ENCODE measurements at regions not wholly inside any gene's neighbourhood (a gene's known extent, or its start where the extent isn't known, plus 50 kb on each side); places are given as distances from the start of the nearest gene placed in this dataset.

DNA sequence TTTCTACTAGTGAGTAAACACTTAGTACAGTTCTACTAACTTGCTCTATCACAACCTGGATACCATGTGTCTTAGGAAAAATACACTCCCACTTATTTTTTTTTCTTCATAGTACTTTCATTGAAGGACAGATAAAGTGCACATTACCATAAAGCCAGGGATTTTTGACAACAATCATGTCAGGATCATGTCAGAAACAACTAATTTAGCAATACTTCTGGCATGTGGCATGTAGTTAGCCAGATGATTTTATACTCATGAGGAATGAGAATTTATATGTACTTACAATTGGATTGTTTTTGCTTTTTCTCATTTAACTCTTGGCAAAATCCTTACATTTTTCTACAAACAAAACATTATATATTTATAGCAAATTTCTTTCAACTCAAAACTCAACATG is 630.7 kb upstream of the GRM3 start:
- Mint-ChIP-seq H3K27ac (no peak overlapping the region), H3K27me3 (ENCODE audit: insufficient read depth) (no peaks in the 10 kb centered on the region), H3K9me3 (no peaks in the 10 kb centered on the region), H3K4me1 (no peaks in the 10 kb centered on the region), H3K4me3 (no peak overlapping the region), H3K36me3 (ENCODE audit: low read depth) (no peaks in the 10 kb centered on the region)
- Histone ChIP-seq H3K9ac (ENCODE audit: extremely low read depth, low read length, poor library complexity, severe bottlenecking) (no peak overlapping the region), H3K27ac (ENCODE audit: low read depth, low read length) (no peak overlapping the region), H3K4me1 (ENCODE audit: control insufficient read depth, insufficient read depth, low read length) (no peaks in the 10 kb centered on the region), H3K4me3 (ENCODE audit: low read length) (no peak overlapping the region), H3K27me3 (ENCODE audit: control insufficient read depth, insufficient read depth, low read length, poor library complexity, severe bottlenecking) (no peaks in the 10 kb centered on the region), H3K9me3 (ENCODE audit: control insufficient read depth, low read length) (no peaks in the 10 kb centered on the region), H3K36me3 (ENCODE audit: control insufficient read depth, insufficient read depth, low read length) (no peaks in the 10 kb centered on the region)
- DNase-seq, result no peak
- TF ChIP-seq, protein P1, sequence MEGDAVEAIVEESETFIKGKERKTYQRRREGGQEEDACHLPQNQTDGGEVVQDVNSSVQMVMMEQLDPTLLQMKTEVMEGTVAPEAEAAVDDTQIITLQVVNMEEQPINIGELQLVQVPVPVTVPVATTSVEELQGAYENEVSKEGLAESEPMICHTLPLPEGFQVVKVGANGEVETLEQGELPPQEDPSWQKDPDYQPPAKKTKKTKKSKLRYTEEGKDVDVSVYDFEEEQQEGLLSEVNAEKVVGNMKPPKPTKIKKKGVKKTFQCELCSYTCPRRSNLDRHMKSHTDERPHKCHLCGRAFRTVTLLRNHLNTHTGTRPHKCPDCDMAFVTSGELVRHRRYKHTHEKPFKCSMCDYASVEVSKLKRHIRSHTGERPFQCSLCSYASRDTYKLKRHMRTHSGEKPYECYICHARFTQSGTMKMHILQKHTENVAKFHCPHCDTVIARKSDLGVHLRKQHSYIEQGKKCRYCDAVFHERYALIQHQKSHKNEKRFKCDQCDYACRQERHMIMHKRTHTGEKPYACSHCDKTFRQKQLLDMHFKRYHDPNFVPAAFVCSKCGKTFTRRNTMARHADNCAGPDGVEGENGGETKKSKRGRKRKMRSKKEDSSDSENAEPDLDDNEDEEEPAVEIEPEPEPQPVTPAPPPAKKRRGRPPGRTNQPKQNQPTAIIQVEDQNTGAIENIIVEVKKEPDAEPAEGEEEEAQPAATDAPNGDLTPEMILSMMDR (conservative IDR thresholded peaks at IDR 0.05), result no peak

DNA sequence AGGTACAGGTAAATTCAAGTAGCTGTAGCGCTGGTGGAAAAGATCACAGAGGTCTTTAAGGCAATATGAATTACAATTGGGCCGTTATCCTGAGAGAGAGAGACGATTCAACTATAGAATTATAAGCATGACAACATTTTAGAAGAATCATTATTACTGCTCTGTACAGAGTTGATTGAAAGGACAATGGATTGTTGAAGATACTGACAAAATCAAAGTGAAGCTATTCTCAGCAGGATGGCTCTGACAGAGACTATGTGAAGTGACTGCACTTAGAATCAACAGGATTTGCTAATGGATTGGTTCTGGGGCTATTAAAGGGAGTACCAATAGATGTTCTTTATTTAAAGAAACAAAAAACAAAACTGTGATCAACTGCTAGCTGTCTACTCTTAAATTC is 634.8 kb upstream of the GRM3 start:
- H3K27me3 ChIP-seq (ENCODE audit: control insufficient read depth, insufficient read depth, low read length, poor library complexity, severe bottlenecking), result no peaks in the 10 kb centered on the region
- no peaks in the 10 kb centered on the region for H3K4me1 ChIP-seq (ENCODE audit: control insufficient read depth, insufficient read depth, low read length)
- no peak overlapping the region for H3K9ac ChIP-seq (ENCODE audit: extremely low read depth, low read length, poor library complexity, severe bottlenecking)
- DNase-seq, result no peak
- H3K36me3 ChIP-seq (ENCODE audit: control insufficient read depth, insufficient read depth, low read length), result no peaks in the 10 kb centered on the region
- Mint-ChIP-seq H3K27ac (no peak overlapping the region), H3K36me3 (ENCODE audit: low read depth) (no peaks in the 10 kb centered on the region), H3K4me3 (no peak overlapping the region), H3K27me3 (ENCODE audit: insufficient read depth) (no peaks in the 10 kb centered on the region), H3K9me3 (no peaks in the 10 kb centered on the region), H3K4me1 (no peaks in the 10 kb centered on the region)
- H3K9me3 ChIP-seq (ENCODE audit: control insufficient read depth, low read length), result no peaks in the 10 kb centered on the region
- H3K27ac ChIP-seq (ENCODE audit: low read depth, low read length), result no peak overlapping the region
- TF ChIP-seq, protein P1 (conservative IDR thresholded peaks at IDR 0.05), result no peak
- WGBS, 2 experiments (ENCODE audit: insufficient coverage in 1 of 2, insufficient read length in 1 of 2), result 66% methylated on average over 3 of the region's 3 CpGs; no CpG with 5 or more reads in 1 of the 2 experiments
- no peak overlapping the region for H3K4me3 ChIP-seq (ENCODE audit: low read length)

DNA sequence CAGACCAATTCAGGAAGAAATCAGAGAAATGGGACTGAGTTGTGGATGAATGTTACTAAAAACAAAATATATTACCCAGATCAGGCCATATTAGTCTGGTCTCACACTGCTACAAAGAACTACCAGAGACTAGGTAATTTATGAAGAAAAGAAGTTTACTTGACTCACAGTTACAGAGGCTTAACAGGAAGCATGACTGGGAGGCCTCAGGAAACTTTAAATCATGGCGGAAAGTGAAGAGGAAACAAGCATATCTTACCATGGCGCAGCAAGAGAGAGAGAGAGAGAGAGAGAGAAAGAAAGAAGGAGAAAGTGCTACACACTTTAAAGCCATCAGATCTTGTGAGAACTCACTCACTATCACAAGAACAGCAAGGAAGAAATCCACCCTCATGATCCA is 636.8 kb upstream of the GRM3 start:
- 89 to 100% methylated on average over 1 to 2 of the region's 2 CpGs for WGBS, 2 experiments (ENCODE audit: insufficient coverage in 1 of 2, insufficient read length in 1 of 2)
- TF ChIP-seq, protein P1 (conservative IDR thresholded peaks at IDR 0.05), result no peak
- no peak overlapping the region for H3K4me3 ChIP-seq (ENCODE audit: low read length)
- H3K27me3 ChIP-seq (ENCODE audit: control insufficient read depth, insufficient read depth, low read length, poor library complexity, severe bottlenecking), result no peaks in the 10 kb centered on the region
- Mint-ChIP-seq H3K27ac (no peak overlapping the region), H3K4me1 (no peaks in the 10 kb centered on the region), H3K9me3 (no peaks in the 10 kb centered on the region), H3K4me3 (no peak overlapping the region), H3K27me3 (ENCODE audit: insufficient read depth) (no peaks in the 10 kb centered on the region), H3K36me3 (ENCODE audit: low read depth) (no peaks in the 10 kb centered on the region)
- H3K27ac ChIP-seq (ENCODE audit: low read depth, low read length), result no peak overlapping the region
- no peak for DNase-seq
- H3K9me3 ChIP-seq (ENCODE audit: control insufficient read depth, low read length), result no peaks in the 10 kb centered on the region
- H3K9ac ChIP-seq (ENCODE audit: extremely low read depth, low read length, poor library complexity, severe bottlenecking), result no peak overlapping the region
- H3K36me3 ChIP-seq (ENCODE audit: control insufficient read depth, insufficient read depth, low read length), result no peaks in the 10 kb centered on the region
- no peaks in the 10 kb centered on the region for H3K4me1 ChIP-seq (ENCODE audit: control insufficient read depth, insufficient read depth, low read length)
